ENCODE measurements at regions not wholly inside any gene's neighbourhood (a gene's known extent, or its start where the extent isn't known, plus 50 kb on each side); places are given as distances from the start of the nearest gene placed in this dataset.

DNA sequence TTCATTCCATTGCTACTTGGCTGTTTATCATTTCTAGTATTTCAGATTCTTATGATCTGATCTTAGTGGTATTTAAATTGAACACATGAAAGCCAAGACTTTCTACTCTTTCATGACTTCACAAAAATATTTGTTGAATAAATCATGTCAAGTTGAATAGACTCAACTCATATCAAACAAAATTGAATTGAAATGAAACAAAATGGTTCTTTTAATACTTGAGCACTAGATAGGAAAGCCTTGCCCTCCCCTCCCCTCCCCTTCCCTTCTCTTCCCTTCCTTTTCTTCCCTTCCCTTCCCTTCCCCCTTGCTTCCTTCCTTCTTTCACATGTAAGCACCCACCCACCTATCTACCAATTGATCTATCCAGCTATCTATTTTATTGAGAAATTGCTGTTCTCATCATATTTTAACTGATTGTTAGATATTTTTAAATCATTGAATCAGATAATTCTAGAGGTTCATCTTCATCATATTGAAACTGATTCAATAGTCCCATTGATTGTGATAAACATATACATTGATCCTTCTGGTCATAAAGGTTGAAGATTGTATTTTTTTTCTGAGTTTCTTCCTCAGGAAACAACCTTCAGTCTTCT lies 2015.9 kb downstream of the LRRC4C start:
- TF ChIP-seq, protein P1, sequence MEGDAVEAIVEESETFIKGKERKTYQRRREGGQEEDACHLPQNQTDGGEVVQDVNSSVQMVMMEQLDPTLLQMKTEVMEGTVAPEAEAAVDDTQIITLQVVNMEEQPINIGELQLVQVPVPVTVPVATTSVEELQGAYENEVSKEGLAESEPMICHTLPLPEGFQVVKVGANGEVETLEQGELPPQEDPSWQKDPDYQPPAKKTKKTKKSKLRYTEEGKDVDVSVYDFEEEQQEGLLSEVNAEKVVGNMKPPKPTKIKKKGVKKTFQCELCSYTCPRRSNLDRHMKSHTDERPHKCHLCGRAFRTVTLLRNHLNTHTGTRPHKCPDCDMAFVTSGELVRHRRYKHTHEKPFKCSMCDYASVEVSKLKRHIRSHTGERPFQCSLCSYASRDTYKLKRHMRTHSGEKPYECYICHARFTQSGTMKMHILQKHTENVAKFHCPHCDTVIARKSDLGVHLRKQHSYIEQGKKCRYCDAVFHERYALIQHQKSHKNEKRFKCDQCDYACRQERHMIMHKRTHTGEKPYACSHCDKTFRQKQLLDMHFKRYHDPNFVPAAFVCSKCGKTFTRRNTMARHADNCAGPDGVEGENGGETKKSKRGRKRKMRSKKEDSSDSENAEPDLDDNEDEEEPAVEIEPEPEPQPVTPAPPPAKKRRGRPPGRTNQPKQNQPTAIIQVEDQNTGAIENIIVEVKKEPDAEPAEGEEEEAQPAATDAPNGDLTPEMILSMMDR (IDR thresholded peaks at IDR 0.05), result no peak
- no peak for TF ChIP-seq POLR2A (IDR thresholded peaks at IDR 0.05)

All from uterus (tissue), 2 donors.